ENCODE measurements at regions not wholly inside any gene's neighbourhood (a gene's known extent, or its start where the extent isn't known, plus 50 kb on each side); places are given as distances from the start of the nearest gene placed in this dataset.

DNA sequence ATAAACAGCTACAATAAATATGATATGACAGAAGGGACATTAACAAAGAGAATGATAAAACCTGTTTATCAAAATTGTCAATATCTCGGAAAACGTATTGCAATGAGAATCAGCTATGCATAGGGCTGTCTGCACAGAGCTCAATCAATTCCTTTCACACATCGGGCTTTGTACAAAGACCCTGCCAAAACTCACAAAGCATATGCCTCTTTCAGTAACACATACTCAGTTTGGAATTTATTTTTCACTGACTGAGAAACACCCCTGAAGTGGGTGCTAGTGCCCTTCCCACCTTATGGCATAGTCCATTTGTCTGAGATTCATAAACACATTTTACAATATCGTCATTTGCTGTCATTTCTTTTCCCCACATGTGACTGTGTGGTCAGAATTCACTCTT is 815.8 kb upstream of the FAM98A start:
- Mint-ChIP-seq H3K27ac (no peak overlapping the region), H3K4me1 (ENCODE audit: low read depth) (no peaks in the 10 kb centered on the region), H3K9me3 (peaks cover 4% of the 10 kb centered on the region), H3K4me3 (no peak overlapping the region), H3K27me3 (ENCODE audit: low read depth) (no peaks in the 10 kb centered on the region), H3K36me3 (ENCODE audit: low read depth) (no peaks in the 10 kb centered on the region)
- CTCF ChIA-PET, result no interaction called here
- DNase-seq, result no peak
- intact Hi-C loops (cut with micrococcal nuclease), result no loop called here

DNA sequence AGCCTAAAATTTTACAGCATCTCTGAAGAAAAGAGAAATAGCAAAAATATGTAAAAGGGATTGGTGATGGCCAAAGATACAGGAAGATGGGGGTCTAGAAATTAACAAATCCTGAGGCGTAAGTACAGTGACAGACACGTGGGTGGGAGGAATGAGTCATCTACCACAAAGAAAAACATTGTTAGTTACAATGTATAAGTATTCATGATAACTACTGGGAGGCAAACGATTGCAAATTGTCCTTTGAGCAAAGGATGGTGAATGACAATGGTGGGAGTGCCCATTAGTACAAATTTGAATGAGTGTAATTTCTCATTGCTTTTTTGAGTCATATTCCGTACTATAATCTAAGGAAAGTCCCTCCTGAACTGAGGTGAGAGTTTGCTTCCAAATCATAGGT is 809.0 kb upstream of the FAM98A start:
- no peak for DNase-seq
- Mint-ChIP-seq H3K27me3 (ENCODE audit: low read depth) (no peaks in the 10 kb centered on the region), H3K9me3 (peaks cover 4% of the 10 kb centered on the region), H3K36me3 (ENCODE audit: low read depth) (no peaks in the 10 kb centered on the region), H3K4me1 (ENCODE audit: low read depth) (no peaks in the 10 kb centered on the region), H3K4me3 (no peak overlapping the region), H3K27ac (no peak overlapping the region)
- CTCF ChIA-PET, result no interaction called here
- intact Hi-C loops (cut with micrococcal nuclease), result no loop called here

DNA sequence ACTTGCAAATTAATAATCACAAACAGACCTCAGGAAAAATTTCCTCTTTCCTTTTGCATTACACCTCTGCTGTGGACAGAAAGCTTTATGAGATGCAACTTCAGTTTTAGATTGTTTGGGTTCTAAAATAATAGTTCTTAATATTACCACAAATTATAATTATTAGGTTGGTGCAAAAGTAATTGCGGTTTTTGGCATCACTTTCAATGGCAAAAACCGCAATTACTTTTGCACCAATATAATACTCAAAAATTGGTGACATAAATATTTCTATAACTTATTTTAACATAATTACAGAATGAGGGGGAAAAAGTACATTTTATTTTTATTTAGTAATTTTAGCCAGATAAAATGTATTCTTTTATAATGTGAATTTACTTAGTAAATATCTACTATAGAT is 804.4 kb upstream of the FAM98A start:
- H3K4me1 Mint-ChIP-seq (ENCODE audit: low read depth), result no peaks in the 10 kb centered on the region
- H3K27ac Mint-ChIP-seq, result no peak overlapping the region
- peaks cover 2% of the 10 kb centered on the region for H3K9me3 Mint-ChIP-seq
- intact Hi-C loops (cut with micrococcal nuclease), result no loop called here
- H3K4me3 Mint-ChIP-seq, result no peak overlapping the region
- CTCF ChIA-PET, result no interaction called here
- no peaks in the 10 kb centered on the region for H3K36me3 Mint-ChIP-seq (ENCODE audit: low read depth)
- no peak for DNase-seq
- no peaks in the 10 kb centered on the region for H3K27me3 Mint-ChIP-seq (ENCODE audit: low read depth)

DNA sequence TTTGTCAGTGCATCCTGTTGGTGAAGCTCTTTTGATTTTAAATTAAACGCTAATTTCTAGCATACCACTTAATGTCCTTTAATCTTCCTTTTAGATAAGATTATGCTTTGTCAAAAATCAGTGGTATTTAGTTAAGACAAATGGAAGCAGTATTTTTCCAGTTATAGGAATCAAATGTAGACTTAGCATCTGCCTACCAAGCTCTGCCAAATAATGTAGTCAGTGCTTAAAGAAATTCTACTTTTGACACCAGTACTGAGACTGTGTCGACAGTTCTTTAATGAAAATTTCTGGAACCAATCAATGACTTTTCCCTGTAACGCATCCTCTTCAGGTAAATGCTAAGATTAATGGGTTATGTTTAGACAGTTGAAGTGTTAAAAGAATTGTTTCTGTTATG is 803.3 kb upstream of the FAM98A start:
- no peak overlapping the region for H3K4me3 Mint-ChIP-seq
- CTCF ChIA-PET, result no interaction called here

DNA sequence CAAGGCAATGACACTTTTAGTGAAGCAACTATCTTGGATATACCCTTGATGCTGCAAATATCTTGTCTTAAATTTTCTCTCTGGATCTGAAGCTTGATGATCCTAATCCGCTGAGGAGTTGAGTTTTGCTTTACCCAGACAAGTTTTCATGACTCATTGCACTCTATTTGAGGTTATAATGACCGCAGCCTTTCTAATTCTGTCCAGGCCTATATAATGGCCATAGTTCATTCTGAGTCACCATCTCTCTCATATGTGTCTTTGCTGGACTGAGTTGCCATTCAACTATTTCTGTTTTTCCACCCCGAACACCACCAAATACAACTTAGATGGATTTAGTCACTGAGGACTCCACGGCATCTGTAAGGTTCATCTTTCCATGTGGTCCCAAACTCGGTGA is 802.1 kb upstream of the FAM98A start:
- Mint-ChIP-seq H3K27ac (no peak overlapping the region), H3K4me3 (no peak overlapping the region), H3K36me3 (ENCODE audit: low read depth) (no peaks in the 10 kb centered on the region), H3K27me3 (ENCODE audit: low read depth) (no peaks in the 10 kb centered on the region), H3K4me1 (ENCODE audit: low read depth) (no peaks in the 10 kb centered on the region), H3K9me3 (peaks cover 2% of the 10 kb centered on the region)
- CTCF ChIA-PET, result no interaction called here
- DNase-seq, result no peak
- intact Hi-C loops (cut with micrococcal nuclease), result no loop called here

More for the DNA sequence above, 803.3 kb upstream of the FAM98A start:
- Mint-ChIP-seq H3K4me1 (ENCODE audit: low read depth) (no peaks in the 10 kb centered on the region), H3K36me3 (ENCODE audit: low read depth) (no peaks in the 10 kb centered on the region), H3K27me3 (ENCODE audit: low read depth) (no peaks in the 10 kb centered on the region), H3K27ac (no peak overlapping the region), H3K9me3 (peaks cover 2% of the 10 kb centered on the region)
- intact Hi-C loops (cut with micrococcal nuclease), result no loop called here
- DNase-seq, result no peak

DNA sequence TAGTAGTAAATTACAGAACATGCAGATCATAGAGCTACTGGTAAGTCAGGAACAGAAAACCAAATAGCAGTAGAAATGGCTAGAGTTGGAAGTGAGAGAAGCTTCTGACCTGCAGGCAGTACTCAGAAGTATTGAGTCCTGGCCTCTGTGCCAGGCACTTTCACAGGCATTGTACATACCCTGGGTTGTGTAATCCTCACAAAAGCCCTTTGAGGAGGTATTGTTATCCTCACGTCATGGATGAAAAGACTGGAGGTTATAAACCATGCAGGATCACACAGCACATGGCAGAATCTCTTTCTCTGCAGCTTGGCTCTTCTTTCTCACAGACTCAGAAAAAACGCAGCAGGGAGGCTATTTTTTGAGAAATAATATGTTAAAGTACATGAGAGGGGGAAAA is 789.3 kb upstream of the FAM98A start:
- CTCF ChIA-PET, result no interaction called here

DNA sequence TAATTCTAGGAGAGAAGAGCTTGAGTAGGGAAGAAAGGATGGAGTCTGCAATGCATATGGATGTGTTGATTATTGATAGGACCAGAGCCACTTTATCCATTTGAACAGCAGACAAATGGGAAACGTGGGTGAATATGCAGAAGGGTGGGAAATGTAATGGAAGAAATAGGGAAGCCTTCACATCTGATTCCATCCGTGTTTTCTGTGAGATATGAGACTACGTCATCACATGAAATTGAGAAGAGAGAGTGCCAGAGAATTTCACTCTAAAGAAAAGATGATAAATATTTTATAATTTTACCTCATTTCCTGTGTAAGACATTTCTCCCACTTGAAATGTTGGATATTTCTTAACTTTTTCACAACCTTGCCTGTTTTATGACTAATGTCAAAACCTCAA is 788.4 kb upstream of the FAM98A start:
- no peaks in the 10 kb centered on the region for H3K27me3 Mint-ChIP-seq (ENCODE audit: low read depth)
- CTCF ChIA-PET, result no interaction called here
- no peaks in the 10 kb centered on the region for H3K36me3 Mint-ChIP-seq (ENCODE audit: low read depth)
- intact Hi-C loops (cut with micrococcal nuclease), result no loop called here
- H3K4me1 Mint-ChIP-seq (ENCODE audit: low read depth), result no peaks in the 10 kb centered on the region
- no peak for DNase-seq
- no peak overlapping the region for H3K27ac Mint-ChIP-seq
- no peak overlapping the region for H3K4me3 Mint-ChIP-seq
- H3K9me3 Mint-ChIP-seq, result no peaks in the 10 kb centered on the region

More for the DNA sequence above, 789.3 kb upstream of the FAM98A start:
- intact Hi-C loops (cut with micrococcal nuclease), result no loop called here
- Mint-ChIP-seq H3K27me3 (ENCODE audit: low read depth) (no peaks in the 10 kb centered on the region), H3K9me3 (no peaks in the 10 kb centered on the region), H3K4me1 (ENCODE audit: low read depth) (no peaks in the 10 kb centered on the region), H3K4me3 (no peak overlapping the region), H3K36me3 (ENCODE audit: low read depth) (no peaks in the 10 kb centered on the region), H3K27ac (no peak overlapping the region)
- DNase-seq, result no peak

DNA sequence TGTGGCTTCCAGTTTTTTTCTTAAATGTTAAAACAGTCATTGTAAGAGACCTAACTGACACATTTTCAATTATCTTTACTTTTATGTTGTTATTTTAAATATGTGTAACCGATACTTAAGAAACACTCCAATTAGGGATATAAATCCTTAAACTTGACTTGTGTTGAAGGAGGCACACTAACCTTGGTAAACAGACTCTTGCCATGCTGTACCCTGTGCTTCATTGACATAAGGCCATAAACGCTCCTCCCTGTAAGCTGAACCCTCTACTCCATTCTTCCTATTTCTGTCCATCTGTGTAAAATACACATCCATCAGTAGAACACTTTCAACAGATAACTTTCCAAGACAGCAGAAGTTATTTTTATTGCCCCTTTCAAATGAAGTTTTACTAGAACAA is 780.5 kb upstream of the FAM98A start:
- Mint-ChIP-seq H3K27ac (no peak overlapping the region), H3K4me1 (ENCODE audit: low read depth) (no peaks in the 10 kb centered on the region)
- CTCF ChIA-PET, result no interaction called here

DNA sequence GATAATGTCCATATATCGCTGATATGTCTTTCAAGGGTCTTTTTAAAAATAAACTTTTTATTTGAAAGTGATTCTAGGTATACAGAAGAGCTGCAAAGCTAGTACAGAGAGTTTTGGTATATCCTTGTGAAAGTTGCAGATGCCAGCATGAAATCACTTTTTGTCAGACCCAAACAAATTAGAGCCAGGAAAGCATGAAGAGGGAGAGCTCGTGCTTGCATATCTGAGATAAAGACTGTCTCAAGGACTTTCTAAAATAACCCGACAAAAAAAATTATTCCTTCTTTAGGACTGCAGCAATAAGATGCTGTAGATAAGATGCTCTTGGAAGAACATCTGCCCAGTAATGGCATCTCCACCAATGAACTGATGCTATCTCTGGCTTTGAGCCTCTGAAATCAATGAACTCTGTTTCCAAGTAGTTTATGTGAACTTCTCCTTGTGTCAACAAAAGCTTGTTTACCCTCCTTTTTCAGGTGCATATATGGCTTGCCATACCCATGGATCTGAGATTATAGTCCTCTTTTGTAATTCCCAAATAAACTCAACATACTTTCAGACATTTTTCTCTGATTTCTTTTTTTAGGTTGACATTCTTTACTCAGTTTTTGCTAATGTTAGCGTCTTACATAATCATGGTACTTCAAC is 774.6 kb upstream of the FAM98A start:
- no peak for DNase-seq
- Mint-ChIP-seq H3K36me3 (ENCODE audit: low read depth) (no peaks in the 10 kb centered on the region), H3K4me3 (no peak overlapping the region), H3K9me3 (peaks cover 4% of the 10 kb centered on the region), H3K4me1 (ENCODE audit: low read depth) (no peaks in the 10 kb centered on the region), H3K27ac (no peak overlapping the region), H3K27me3 (ENCODE audit: low read depth) (no peaks in the 10 kb centered on the region)
- CTCF ChIA-PET, result no interaction called here
- intact Hi-C loops (cut with micrococcal nuclease), result no loop called here

More for the DNA sequence above, 780.5 kb upstream of the FAM98A start:
- Mint-ChIP-seq H3K36me3 (ENCODE audit: low read depth) (no peaks in the 10 kb centered on the region), H3K27me3 (ENCODE audit: low read depth) (no peaks in the 10 kb centered on the region), H3K4me3 (no peak overlapping the region), H3K9me3 (peaks cover 2% of the 10 kb centered on the region)
- intact Hi-C loops (cut with micrococcal nuclease), result no loop called here
- no peak for DNase-seq

DNA sequence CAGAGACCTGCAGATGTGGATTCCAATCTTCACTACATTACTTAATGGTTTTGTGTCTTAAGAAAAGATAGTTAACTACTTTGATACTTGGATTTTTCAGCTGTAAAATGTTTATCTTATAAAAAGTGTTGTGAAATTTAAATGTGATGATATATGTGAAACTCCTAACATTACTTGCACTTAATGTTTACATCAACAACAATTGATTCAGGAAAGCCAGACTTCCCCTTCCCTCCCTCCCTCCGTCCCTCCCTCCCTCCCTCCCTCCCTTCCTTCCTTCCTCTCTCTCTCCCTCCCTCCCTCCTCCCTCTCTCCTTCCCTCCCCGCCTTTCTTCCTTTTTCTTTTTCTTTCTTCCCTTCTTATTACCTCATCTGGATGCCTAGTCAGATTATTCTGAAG is 773.9 kb upstream of the FAM98A start:
- CTCF ChIA-PET, result no interaction called here
- no peaks in the 10 kb centered on the region for H3K36me3 Mint-ChIP-seq (ENCODE audit: low read depth)
- DNase-seq, result no peak

DNA sequence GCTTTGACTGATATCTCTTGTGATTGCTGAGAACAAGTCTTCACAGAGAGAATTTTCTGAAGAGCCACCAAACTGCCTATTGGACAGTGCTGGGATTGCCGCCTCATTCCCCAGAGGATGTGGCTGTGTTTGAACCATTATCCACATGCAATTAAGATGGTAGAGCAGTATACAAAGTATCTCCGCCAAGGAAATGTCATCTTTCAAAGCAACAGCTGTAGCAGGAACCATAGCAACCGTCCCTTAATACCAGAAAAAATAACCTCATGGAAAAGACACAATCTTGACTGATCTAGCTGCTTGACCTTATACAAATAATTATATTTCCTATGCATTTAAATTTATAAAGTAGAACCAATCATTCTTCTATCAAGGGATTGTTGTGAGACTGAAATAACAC is 772.6 kb upstream of the FAM98A start:
- Mint-ChIP-seq H3K4me3 (no peak overlapping the region), H3K9me3 (peaks cover 2% of the 10 kb centered on the region), H3K27me3 (ENCODE audit: low read depth) (no peaks in the 10 kb centered on the region), H3K27ac (no peak overlapping the region), H3K36me3 (ENCODE audit: low read depth) (no peaks in the 10 kb centered on the region), H3K4me1 (ENCODE audit: low read depth) (no peaks in the 10 kb centered on the region)
- CTCF ChIA-PET, result no interaction called here
- intact Hi-C loops (cut with micrococcal nuclease), result no loop called here
- no peak for DNase-seq

More for the DNA sequence above, 773.9 kb upstream of the FAM98A start:
- Mint-ChIP-seq H3K27ac (no peak overlapping the region), H3K4me3 (no peak overlapping the region), H3K27me3 (ENCODE audit: low read depth) (no peaks in the 10 kb centered on the region), H3K9me3 (peaks cover 4% of the 10 kb centered on the region), H3K4me1 (ENCODE audit: low read depth) (no peaks in the 10 kb centered on the region)
- intact Hi-C loops (cut with micrococcal nuclease), result no loop called here

DNA sequence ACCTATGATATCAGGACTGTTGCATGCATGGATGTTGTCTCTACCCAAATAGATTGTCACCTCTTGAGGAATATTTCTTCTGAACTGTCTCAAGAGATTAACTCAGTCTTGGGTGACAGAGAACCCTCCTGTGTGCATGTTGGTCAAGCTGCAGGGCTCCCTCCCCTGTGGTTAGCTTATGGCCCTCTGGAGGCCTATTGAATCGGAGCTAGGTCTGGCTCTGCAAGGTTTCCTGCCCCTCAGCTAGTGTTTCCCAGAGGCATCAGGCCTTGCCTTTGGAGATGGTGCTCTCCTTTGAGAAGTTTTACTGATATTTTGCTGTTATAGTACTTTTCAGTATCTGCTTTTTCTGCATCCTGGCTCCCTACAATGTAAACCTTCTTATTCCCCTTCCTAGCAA is 769.2 kb upstream of the FAM98A start:
- no peak overlapping the region for H3K27ac Mint-ChIP-seq
- intact Hi-C loops (cut with micrococcal nuclease), result no loop called here
- H3K4me1 Mint-ChIP-seq (ENCODE audit: low read depth), result no peaks in the 10 kb centered on the region
- H3K9me3 Mint-ChIP-seq, result peaks cover 2% of the 10 kb centered on the region
- CTCF ChIA-PET, result no interaction called here
- H3K4me3 Mint-ChIP-seq, result no peak overlapping the region
- no peaks in the 10 kb centered on the region for H3K27me3 Mint-ChIP-seq (ENCODE audit: low read depth)
- no peaks in the 10 kb centered on the region for H3K36me3 Mint-ChIP-seq (ENCODE audit: low read depth)
- no peak for DNase-seq

DNA sequence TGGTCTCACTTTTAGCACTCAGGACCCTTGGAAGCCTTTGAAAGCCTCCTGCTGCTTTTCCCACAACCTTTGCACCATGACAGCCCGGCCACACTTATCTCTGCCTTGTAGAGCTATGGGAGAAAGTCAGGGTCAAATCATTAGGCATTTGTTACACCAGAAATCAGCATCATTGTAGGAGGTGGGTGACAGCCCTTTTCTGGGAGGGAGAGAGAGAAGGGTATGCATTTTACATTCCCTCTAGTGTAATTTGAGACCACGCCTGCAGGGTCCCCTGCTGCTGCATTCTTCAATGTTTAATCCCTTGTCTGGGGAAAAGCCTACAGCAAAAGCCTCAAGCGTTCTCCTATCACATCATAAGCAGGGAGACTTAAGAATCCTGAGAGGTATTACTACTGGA is 766.8 kb upstream of the FAM98A start:
- H3K36me3 Mint-ChIP-seq (ENCODE audit: low read depth), result no peaks in the 10 kb centered on the region
- CTCF ChIA-PET, result no interaction called here
- intact Hi-C loops (cut with micrococcal nuclease), result no loop called here

DNA sequence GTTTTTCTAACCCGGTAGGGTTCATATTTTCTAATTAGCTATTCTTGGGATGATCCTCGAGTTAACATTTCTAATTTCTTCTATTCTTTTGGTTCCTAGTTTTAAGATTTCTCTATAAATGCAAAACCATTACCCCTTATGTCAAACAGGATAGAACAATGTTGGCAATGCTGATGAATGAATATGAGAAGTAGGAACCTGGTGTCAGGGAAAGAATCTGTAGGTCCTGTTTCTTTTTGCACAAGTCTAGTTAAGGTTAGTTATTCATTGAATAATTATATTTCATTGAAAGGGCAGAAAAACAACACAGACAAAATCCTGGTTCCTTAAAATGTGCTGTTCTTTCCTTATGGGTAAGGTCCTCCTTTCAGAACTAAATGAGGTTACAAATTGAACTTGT is 766.4 kb upstream of the FAM98A start:
- H3K4me1 Mint-ChIP-seq (ENCODE audit: low read depth), result no peaks in the 10 kb centered on the region
- no peak overlapping the region for H3K4me3 Mint-ChIP-seq
- no peaks in the 10 kb centered on the region for H3K36me3 Mint-ChIP-seq (ENCODE audit: low read depth)
- intact Hi-C loops (cut with micrococcal nuclease), result no loop called here
- H3K27me3 Mint-ChIP-seq (ENCODE audit: low read depth), result no peaks in the 10 kb centered on the region
- H3K9me3 Mint-ChIP-seq, result peaks cover 2% of the 10 kb centered on the region
- DNase-seq, result no peak
- no peak overlapping the region for H3K27ac Mint-ChIP-seq
- CTCF ChIA-PET, result no interaction called here

More for the DNA sequence above, 766.8 kb upstream of the FAM98A start:
- no peaks in the 10 kb centered on the region for H3K4me1 Mint-ChIP-seq (ENCODE audit: low read depth)
- no peak overlapping the region for H3K27ac Mint-ChIP-seq
- H3K4me3 Mint-ChIP-seq, result no peak overlapping the region
- DNase-seq, result no peak
- peaks cover 2% of the 10 kb centered on the region for H3K9me3 Mint-ChIP-seq
- H3K27me3 Mint-ChIP-seq (ENCODE audit: low read depth), result no peaks in the 10 kb centered on the region

Data from activated naive CD4-positive, alpha-beta T cell treated with anti-CD3 and anti-CD28 coated beads for 36 hours (primary cell).